Mesendoderm (in vitro differentiated cells): ENCODE measurements at regions not wholly inside any gene's neighbourhood (a gene's known extent, or its start where the extent isn't known, plus 50 kb on each side); places are given as distances from the start of the nearest gene placed in this dataset.
"Not testable (repeated sequence)": the region's sequence is repeated elsewhere in the genome, so short reads cannot be mapped to it uniquely, and the experiment has no call there.

Experiments
- DNase-seq: peaks from one replicate; pipeline ENCODE4 v3.0.0; 2013
- H2AK5ac ChIP-seq: 2 replicates; pipeline ENCODE4 v1.6.1; 2013; ENCODE audit warnings: low read length, inconsistent platforms
- H2BK120ac ChIP-seq: 2 replicates; pipeline ENCODE4 v1.6.1; 2013; ENCODE audit warnings: low read depth, mild to moderate bottlenecking, low read length, moderate library complexity, mixed read lengths
- H2BK15ac ChIP-seq: replicated peaks from 2 replicates; pipeline ENCODE4 v1.6.1; 2013; ENCODE audit warnings: low read depth, mild to moderate bottlenecking, moderate library complexity
- H2BK5ac ChIP-seq: 2 replicates; pipeline ENCODE4 v1.6.1; 2013; ENCODE audit warnings: low read length, inconsistent platforms
- H3K18ac ChIP-seq: 2 replicates; pipeline ENCODE4 v1.6.1; 2013; ENCODE audit warnings: mild to moderate bottlenecking, low read length, mixed read lengths
- H3K23ac ChIP-seq: one replicate; pipeline ENCODE4 v1.6.1; 2013; ENCODE audit warnings: low read length
- H3K27ac ChIP-seq: 2 replicates; pipeline ENCODE4 v1.5.1; 2013; ENCODE audit warnings: low read depth, mild to moderate bottlenecking, inconsistent platforms, low read length, moderate library complexity
- H3K27me3 ChIP-seq: 2 replicates; pipeline ENCODE4 v1.6.1; 2013; ENCODE audit warnings: low read length, control low read depth, mild to moderate bottlenecking, inconsistent platforms; ENCODE audit not compliant: insufficient read depth, poor library complexity
- H3K36me3 ChIP-seq: 2 replicates; pipeline ENCODE4 v1.6.1; 2013; ENCODE audit warnings: low read length, inconsistent platforms; ENCODE audit not compliant: control insufficient read depth, insufficient read depth
- H3K4ac ChIP-seq: one replicate; pipeline ENCODE4 v1.6.1; 2013; ENCODE audit warnings: low read depth, mild to moderate bottlenecking, low read length, moderate library complexity
- H3K4me1 ChIP-seq: 2 replicates; pipeline ENCODE4 v1.6.1; 2013; ENCODE audit warnings: low read depth, low read length, inconsistent platforms; ENCODE audit not compliant: control insufficient read depth
- H3K4me2 ChIP-seq: 2 replicates; pipeline ENCODE4 v1.6.1; 2013; ENCODE audit warnings: low read length
- H3K4me3 ChIP-seq: 2 replicates; pipeline ENCODE4 v1.5.1; 2013; ENCODE audit warnings: mild to moderate bottlenecking, low read length
- H3K56ac ChIP-seq: one replicate; pipeline ENCODE4 v1.6.1; 2013; ENCODE audit warnings: low read length
- H3K79me1 ChIP-seq: 2 replicates; pipeline ENCODE4 v1.6.1; 2013; ENCODE audit warnings: low read length, inconsistent platforms
- H3K79me2 ChIP-seq: 2 replicates; pipeline ENCODE4 v1.6.1; 2013; ENCODE audit warnings: mild to moderate bottlenecking, low read length; ENCODE audit not compliant: control insufficient read depth, insufficient read depth
- H3K9ac ChIP-seq: 2 replicates; pipeline ENCODE4 v1.6.1; 2013; ENCODE audit warnings: low read length, inconsistent platforms
- H4K5ac ChIP-seq: one replicate; pipeline ENCODE4 v1.6.1; 2013; ENCODE audit warnings: low read length
- H4K8ac ChIP-seq: one replicate; pipeline ENCODE4 v1.6.1; 2013; ENCODE audit warnings: low read depth, mild to moderate bottlenecking, control low read depth, low read length, moderate library complexity
- WGBS: extraction: QIAGEN DNeasy Blood & Tissue Kit; methylation state at CpG from one replicate; pipeline ENCODE4 v1.1.7; 2013; ENCODE audit warnings: low lambda C conversion rate, missing lambda C conversion rate; ENCODE audit not compliant: insufficient coverage; ENCODE audit errors: extremely low coverage; 5-methylcytosine and 5-hydroxymethylcytosine counted together

DNA sequence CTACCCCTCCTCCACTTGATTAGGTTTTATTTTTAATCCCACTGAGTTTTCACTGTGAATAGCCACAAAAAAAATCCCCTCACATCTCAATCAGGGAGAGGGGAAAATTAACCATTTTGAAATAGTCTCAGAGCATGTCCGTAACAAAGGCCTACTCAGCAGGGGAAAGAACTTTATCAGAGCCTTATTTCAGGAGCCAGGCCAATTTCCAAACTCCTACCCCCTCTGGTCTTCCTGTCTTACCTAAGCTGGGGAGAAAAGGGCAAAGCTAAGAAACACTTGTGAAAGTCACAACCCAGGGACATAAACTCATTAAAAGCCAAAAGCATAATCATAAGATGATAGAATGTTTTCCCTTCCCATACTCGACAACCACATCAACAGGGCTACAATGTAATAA, 260.3 kb upstream of the DIO3 start:
- H3K4me3 ChIP-seq, result no peak overlapping the region
- WGBS, result no CpG with 5 or more reads among the region's 2 CpGs

DNA sequence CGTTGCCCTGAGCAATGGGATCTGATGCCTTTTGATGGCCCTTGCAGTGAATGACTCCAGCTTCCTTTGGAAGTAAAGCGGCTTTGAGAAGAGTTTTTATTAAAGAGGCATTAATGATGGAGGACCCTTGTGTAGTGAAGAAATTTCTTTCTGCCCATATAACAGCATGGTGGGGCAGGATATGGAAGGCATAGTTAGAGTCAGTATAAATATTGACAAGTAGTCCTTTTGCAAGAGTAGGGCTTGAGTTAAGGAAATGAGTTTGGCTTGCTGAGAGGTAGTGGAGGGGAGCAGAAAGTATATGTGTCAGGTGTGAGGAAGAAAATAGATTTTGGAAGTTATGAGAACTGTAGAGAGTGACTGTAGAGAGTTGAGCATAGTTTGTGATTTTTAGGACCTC, 254.1 kb upstream of the DIO3 start:
- H4K8ac ChIP-seq, H3K27ac ChIP-seq, H3K9ac ChIP-seq, H3K23ac ChIP-seq, H3K27me3 ChIP-seq, H2BK5ac ChIP-seq, H2BK15ac ChIP-seq, H2AK5ac ChIP-seq, H2BK120ac ChIP-seq, H4K5ac ChIP-seq, H3K36me3 ChIP-seq, H3K4me2 ChIP-seq, H3K18ac ChIP-seq, H3K4me3 ChIP-seq, H3K4ac ChIP-seq, H3K79me2 ChIP-seq, H3K79me1 ChIP-seq, DNase-seq, H3K56ac ChIP-seq, H3K4me1 ChIP-seq: not testable (repeated sequence)
- WGBS, result no CpG with 5 or more reads among the region's 2 CpGs

More for the DNA sequence above, 260.3 kb upstream of the DIO3 start:
- H3K9ac ChIP-seq, result peak overlapping the region; percentile 74
- H3K4me2 ChIP-seq, result no peak overlapping the region
- H3K18ac ChIP-seq, result peak overlapping the region; percentile 99
- peak overlapping the region; percentile 97 for H3K27ac ChIP-seq
- no peaks in the 10 kb centered on the region for H3K79me1 ChIP-seq
- peaks cover 2% of the 10 kb centered on the region for H3K36me3 ChIP-seq
- peak overlapping the region; percentile 97 for H2BK120ac ChIP-seq
- H4K5ac ChIP-seq, result peak overlapping the region; percentile 93
- peak; percentile 91 for DNase-seq
- H3K4me1 ChIP-seq, result peaks cover 4% of the 10 kb centered on the region
- no peaks in the 10 kb centered on the region for H3K27me3 ChIP-seq
- no peak overlapping the region for H3K23ac ChIP-seq
- H2BK5ac ChIP-seq, result peak overlapping the region; percentile 99
- peak overlapping the region; percentile 99 for H3K4ac ChIP-seq
- no peak overlapping the region for H4K8ac ChIP-seq
- peaks cover 4% of the 10 kb centered on the region for H3K79me2 ChIP-seq
- no peak overlapping the region for H2BK15ac ChIP-seq
- peak overlapping the region; percentile 96 for H2AK5ac ChIP-seq
- H3K56ac ChIP-seq, result peak overlapping the region; percentile 86

DNA sequence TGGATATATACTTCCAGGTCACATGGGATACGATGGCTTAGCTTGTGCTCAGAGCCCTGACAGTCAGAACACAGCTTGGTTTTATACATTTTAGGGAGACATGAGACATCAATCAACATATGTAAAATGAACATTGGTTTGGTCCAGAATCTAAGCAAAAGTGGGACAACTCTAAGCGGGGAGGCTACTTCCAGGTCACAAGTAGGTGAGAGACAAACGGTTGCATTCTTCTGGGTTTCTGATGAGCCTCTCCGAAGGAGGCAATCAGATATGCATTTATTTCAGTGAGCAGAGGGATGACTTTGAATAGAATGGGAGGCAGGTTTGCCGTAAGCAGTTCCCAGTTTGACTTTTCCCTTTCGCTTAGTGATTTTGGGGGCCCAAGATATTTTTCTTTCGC, 250.1 kb upstream of the DIO3 start:
- not testable (repeated sequence) for H4K5ac ChIP-seq, H3K79me1 ChIP-seq, H3K4ac ChIP-seq, H3K9ac ChIP-seq, H2AK5ac ChIP-seq, H3K4me2 ChIP-seq, H3K36me3 ChIP-seq, H3K18ac ChIP-seq, H2BK120ac ChIP-seq, H3K23ac ChIP-seq, H3K27me3 ChIP-seq, H2BK15ac ChIP-seq, H3K4me1 ChIP-seq, H3K4me3 ChIP-seq, H4K8ac ChIP-seq, H3K79me2 ChIP-seq
- WGBS, result no CpG with 5 or more reads among the region's 7 CpGs
- H3K56ac ChIP-seq, result peak overlapping the region; percentile 46
- DNase-seq, result peak; percentile 79
- peak overlapping the region; percentile 89 for H3K27ac ChIP-seq
- H2BK5ac ChIP-seq, result peak overlapping the region; percentile 96

DNA sequence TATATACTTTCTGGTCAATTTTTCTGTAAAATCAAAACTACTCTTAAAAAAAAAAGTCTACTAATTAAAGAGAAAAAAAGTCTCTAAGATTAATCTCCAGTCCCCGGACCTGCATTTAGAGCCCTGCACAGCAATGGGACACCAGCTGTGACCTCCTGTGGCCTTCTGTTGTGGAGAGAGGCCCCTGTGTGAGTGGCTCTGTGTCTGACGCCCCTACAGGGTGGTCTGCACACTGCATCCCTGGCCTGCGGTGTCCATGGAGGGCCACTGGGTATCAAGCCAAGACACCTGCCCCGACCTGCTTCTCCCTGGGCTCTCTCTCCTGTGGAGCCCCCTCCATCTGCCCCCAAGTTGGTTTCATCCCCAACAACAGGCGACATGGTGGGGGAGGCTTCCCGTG, 248.0 kb upstream of the DIO3 start:
- H2AK5ac ChIP-seq, result no peak overlapping the region
- no peak overlapping the region for H3K9ac ChIP-seq
- no peaks in the 10 kb centered on the region for H3K79me2 ChIP-seq
- H2BK15ac ChIP-seq, result no peak overlapping the region
- no peak overlapping the region for H3K4me3 ChIP-seq
- H3K18ac ChIP-seq, result no peak overlapping the region
- no peak overlapping the region for H3K4me2 ChIP-seq
- H3K79me1 ChIP-seq, result no peaks in the 10 kb centered on the region
- H3K36me3 ChIP-seq, result no peaks in the 10 kb centered on the region
- H3K23ac ChIP-seq, result no peak overlapping the region
- DNase-seq, result no peak
- H3K27me3 ChIP-seq, result no peaks in the 10 kb centered on the region
- H2BK120ac ChIP-seq, result no peak overlapping the region
- no peak overlapping the region for H3K56ac ChIP-seq
- no peak overlapping the region for H4K5ac ChIP-seq
- H3K4ac ChIP-seq, result no peak overlapping the region
- no CpG with 5 or more reads among the region's 6 CpGs for WGBS
- H3K4me1 ChIP-seq, result no peaks in the 10 kb centered on the region
- H2BK5ac ChIP-seq, result no peak overlapping the region
- H3K27ac ChIP-seq, result no peak overlapping the region
- H4K8ac ChIP-seq, result no peak overlapping the region

DNA sequence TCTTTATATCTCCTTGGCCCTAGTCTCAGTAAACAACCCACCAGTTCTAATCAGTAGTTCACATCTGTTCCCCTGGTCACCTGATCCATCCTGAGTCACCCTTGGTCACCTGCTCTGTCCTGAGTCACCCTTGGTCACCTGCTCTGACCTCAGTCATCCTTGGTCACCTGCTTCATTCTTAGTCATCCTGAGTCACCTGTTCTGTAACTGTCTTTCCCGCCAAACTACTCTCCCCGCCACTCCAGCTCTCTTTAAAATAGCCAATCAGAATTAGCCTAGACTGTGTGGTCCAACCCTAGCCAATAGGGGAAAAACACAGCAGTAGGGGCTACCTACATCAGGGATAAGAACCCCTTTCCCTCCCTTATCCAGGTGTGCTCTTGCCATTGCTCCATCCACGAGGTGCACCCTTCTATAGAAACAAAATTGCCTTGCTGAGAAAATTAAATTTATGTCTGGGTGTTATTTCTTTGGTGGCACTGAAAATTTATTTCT, 245.4 kb upstream of the DIO3 start:
- Histone ChIP-seq H2BK5ac (no peak overlapping the region), H3K4me1 (no peaks in the 10 kb centered on the region), H3K79me2 (no peaks in the 10 kb centered on the region), H3K9ac (no peak overlapping the region), H3K4ac (no peak overlapping the region), H3K4me2 (no peak overlapping the region), H3K79me1 (no peaks in the 10 kb centered on the region), H2BK120ac (no peak overlapping the region), H3K27ac (no peak overlapping the region), H3K27me3 (no peaks in the 10 kb centered on the region), H4K8ac (no peak overlapping the region), H4K5ac (no peak overlapping the region), H3K56ac (no peak overlapping the region), H2AK5ac (no peak overlapping the region), H2BK15ac (no peak overlapping the region), H3K23ac (no peak overlapping the region), H3K36me3 (no peaks in the 10 kb centered on the region), H3K18ac (no peak overlapping the region), H3K4me3 (no peak overlapping the region)
- peak; percentile 34 for DNase-seq
- WGBS, result no CpG with 5 or more reads among the region's 3 CpGs

DNA sequence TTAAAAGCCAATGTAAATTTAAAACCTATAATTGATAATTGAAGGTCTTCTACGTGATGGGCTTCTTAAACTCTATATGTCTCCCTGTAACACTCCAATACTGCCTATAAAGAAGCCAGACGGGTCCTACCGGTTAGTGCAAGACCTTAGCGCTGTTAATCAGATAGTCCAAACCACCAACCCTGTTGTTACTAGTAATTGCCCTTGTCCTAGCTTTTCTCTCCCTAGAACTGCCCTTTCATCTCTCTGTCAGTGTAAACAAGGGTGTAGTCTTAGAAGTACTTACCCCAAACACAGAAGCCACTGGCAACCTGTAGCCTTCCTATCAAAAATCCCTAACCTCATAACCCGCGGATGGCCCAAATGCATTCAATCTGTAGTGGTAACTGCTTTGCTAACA, 243.0 kb upstream of the DIO3 start:
- Histone ChIP-seq H2BK15ac (no peak overlapping the region), H3K18ac (no peak overlapping the region), H3K4ac (no peak overlapping the region), H3K4me1 (no peaks in the 10 kb centered on the region), H3K79me2 (no peaks in the 10 kb centered on the region), H3K27me3 (no peaks in the 10 kb centered on the region), H2BK120ac (no peak overlapping the region), H3K9ac (no peak overlapping the region), H2AK5ac (no peak overlapping the region), H3K23ac (no peak overlapping the region), H3K4me3 (no peak overlapping the region), H3K56ac (no peak overlapping the region), H4K5ac (peak overlapping the region; percentile 34), H3K27ac (no peak overlapping the region), H3K4me2 (no peak overlapping the region), H3K36me3 (no peaks in the 10 kb centered on the region), H2BK5ac (peak overlapping the region; percentile 25), H4K8ac (no peak overlapping the region), H3K79me1 (no peaks in the 10 kb centered on the region)
- no CpG with 5 or more reads among the region's 6 CpGs for WGBS
- DNase-seq, result peak; percentile 22
